ENCODE measurements at regions not wholly inside any gene's neighbourhood (a gene's known extent, or its start where the extent isn't known, plus 50 kb on each side); places are given as distances from the start of the nearest gene placed in this dataset.

- POLR2A ChIA-PET, result no interaction called here
- RAD21 ChIA-PET (ENCODE audit: low non-redundant PET in 1 of 2, low total read pairs in 2 of 2, uncharacterized antibody in 2 of 2, unreplicated experiment in 2 of 2), result no interaction called here
Measured at GRCh38 chr13:34046457-34046856, 228.5 kb downstream of the RFC3 start.

GRCh38 chr13:34048652-34049051 is 230.7 kb downstream of the RFC3 start:
- Histone ChIP-seq H2AFZ (ENCODE audit: low read depth, low read length, poor library complexity, severe bottlenecking) (no peak overlapping the region), H3K9me3 (ENCODE audit: control insufficient read depth in 1 of 2, insufficient read depth in 1 of 2, low read depth in 1 of 2, low read length in 2 of 2) (no peaks in the 10 kb centered on the region), H3K9me2 (ENCODE audit: insufficient read depth) (no peaks in the 10 kb centered on the region), H3K27me3 (ENCODE audit: insufficient read depth, low read length) (no peaks in the 10 kb centered on the region), H3K4me1 (ENCODE audit: control insufficient read depth in 1 of 2, insufficient read depth in 2 of 2, low read length in 2 of 2) (peaks cover 7 to 18% of the 10 kb centered on the region in 2 experiments; a peak in 3 of 4 replicates), H3K79me2 (ENCODE audit: insufficient read depth, low read length) (no peaks in the 10 kb centered on the region), H3K9ac (ENCODE audit: low read length) (no peak overlapping the region), H3K4me2 (ENCODE audit: low read length) (no peak overlapping the region), H3K4me3 (replicated peaks in 1 of 2; ENCODE audit: low read depth in 1 of 2, low read length in 2 of 2) (no peak overlapping the region), H3K36me3 (ENCODE audit: control insufficient read depth in 1 of 2, insufficient read depth in 2 of 2, low read length in 2 of 2) (no peaks in the 10 kb centered on the region), H4K20me1 (ENCODE audit: insufficient read depth) (no peaks in the 10 kb centered on the region), H3K27ac (ENCODE audit: low read depth, low read length) (no peak overlapping the region)
- intact Hi-C loops (cut with micrococcal nuclease), result no loop called here
- ChIA-PET RAD21 (ENCODE audit: low non-redundant PET in 1 of 2, low total read pairs in 2 of 2, uncharacterized antibody in 2 of 2, unreplicated experiment in 2 of 2) (no interaction called here), CTCF (no interaction called here), POLR2A (no interaction called here)
- BruUV-seq (replicated peaks), result no TSS peak
- no peak for TF ChIP-seq EZH2 (IDR thresholded peaks at IDR 0.05)
- TF ChIP-seq CTCF (IDR thresholded peaks at IDR 0.05 in 2 of 3, conservative IDR thresholded peaks at IDR 0.05 in 1 of 3; ENCODE audit: borderline replicate concordance in 1 of 3, insufficient read depth in 1 of 3, low read depth in 2 of 3, low read length in 2 of 3), result no peak
- TF ChIP-seq EZH2phosphoT487 (IDR thresholded peaks at IDR 0.05; ENCODE audit: borderline replicate concordance), result no peak
- no peak for TF ChIP-seq YY1 (IDR thresholded peaks at IDR 0.05; ENCODE audit: extremely low read depth, insufficient replicate concordance, low read depth, low read length)
- TF ChIP-seq ELF1 (IDR thresholded peaks at IDR 0.05; ENCODE audit: borderline replicate concordance, low read depth), result no peak
- no peak for TF ChIP-seq TCF7L2 (IDR thresholded peaks at IDR 0.05; ENCODE audit: borderline replicate concordance, extremely low read depth, insufficient read depth, insufficient read length)
- no peak for TF ChIP-seq ZNF274 (IDR thresholded peaks at IDR 0.05; ENCODE audit: low read depth, low read length)
- TF ChIP-seq SP1 (IDR thresholded peaks at IDR 0.05; ENCODE audit: low read depth), result no peak
- no peak for TF ChIP-seq REST (IDR thresholded peaks at IDR 0.05; ENCODE audit: low read depth)
- no peak for TF ChIP-seq EGR1 (IDR thresholded peaks at IDR 0.05; ENCODE audit: low read depth)
- TF ChIP-seq CEBPB (IDR thresholded peaks at IDR 0.05; ENCODE audit: low read depth), result no peak
- no peak for TF ChIP-seq CBX3 (IDR thresholded peaks at IDR 0.05; ENCODE audit: low read depth)
- TF ChIP-seq POLR2AphosphoS5 (IDR thresholded peaks at IDR 0.05; ENCODE audit: low read depth, low read length), result no peak
- no peak for TF ChIP-seq JUND (IDR thresholded peaks at IDR 0.05)
- ATAC-seq, result no peak; the same call in 1 of the 2 replicates
- no peak for DNase-seq (ENCODE audit: low read depth, low spot score)

More at GRCh38 chr13:34046457-34046856, 228.5 kb downstream of the RFC3 start:
- no TSS peak for BruUV-seq (replicated peaks)
- Histone ChIP-seq H3K4me1 (ENCODE audit: control insufficient read depth in 1 of 2, insufficient read depth in 2 of 2, low read length in 2 of 2) (peaks cover 7 to 18% of the 10 kb centered on the region in 2 experiments; a peak in 3 of 4 replicates), H3K4me2 (ENCODE audit: low read length) (no peak overlapping the region), H4K20me1 (ENCODE audit: insufficient read depth) (no peaks in the 10 kb centered on the region), H3K9me2 (ENCODE audit: insufficient read depth) (no peaks in the 10 kb centered on the region), H3K27me3 (ENCODE audit: insufficient read depth, low read length) (no peaks in the 10 kb centered on the region), H2AFZ (ENCODE audit: low read depth, low read length, poor library complexity, severe bottlenecking) (no peak overlapping the region), H3K27ac (ENCODE audit: low read depth, low read length) (no peak overlapping the region), H3K4me3 (replicated peaks in 1 of 2; ENCODE audit: low read depth in 1 of 2, low read length in 2 of 2) (no peak overlapping the region), H3K36me3 (ENCODE audit: control insufficient read depth in 1 of 2, insufficient read depth in 2 of 2, low read length in 2 of 2) (no peaks in the 10 kb centered on the region), H3K9ac (ENCODE audit: low read length) (no peak overlapping the region), H3K9me3 (ENCODE audit: control insufficient read depth in 1 of 2, insufficient read depth in 1 of 2, low read depth in 1 of 2, low read length in 2 of 2) (no peaks in the 10 kb centered on the region), H3K79me2 (ENCODE audit: insufficient read depth, low read length) (no peaks in the 10 kb centered on the region)
- intact Hi-C loops (cut with micrococcal nuclease), result no loop called here
- CTCF ChIA-PET, result no interaction called here
- DNase-seq (ENCODE audit: low read depth, low spot score), result no peak
- no peak for ATAC-seq
- no peak for TF ChIP-seq MAX (IDR thresholded peaks at IDR 0.05)
